Keratinocyte (primary cell): ENCODE measurements at regions not wholly inside any gene's neighbourhood (a gene's known extent, or its start where the extent isn't known, plus 50 kb on each side); places are given as distances from the start of the nearest gene placed in this dataset.

Source experiments
- DNase-seq: peaks from one replicate; pipeline ENCODE4 v3.0.0-alpha.2; 2011; ENCODE audit warnings: low read depth, missing footprints, low spot score
- FAIRE-seq: peaks from 2 replicates; lab custom pipeline; 2011; peaks lifted over from hg19 to GRCh38; lab: Jason Lieb, UNC
- H2AFZ ChIP-seq: 2 replicates; pipeline ENCODE4 v1.6.0; 2012; ENCODE audit warnings: low read length, control low read depth, inconsistent platforms; ENCODE audit not compliant: control insufficient read depth
- H3K27ac ChIP-seq: 2 replicates; pipeline ENCODE4 v1.5.1; 2011; ENCODE audit warnings: low read length; ENCODE audit not compliant: control insufficient read depth, insufficient read depth
- H3K27me3 ChIP-seq: 3 replicates; pipeline ENCODE4 v1.6.0; 2011; ENCODE audit warnings: low read length; ENCODE audit not compliant: control insufficient read depth, insufficient read depth; ENCODE audit errors: extremely low read depth
- H3K36me3 ChIP-seq, 2 experiments: 2 replicates in 1 of 2; 3 replicates in 1 of 2; pipeline ENCODE4 v1.5.1; 2011; ENCODE audit warnings: low read length in 2 of 2, mild to moderate bottlenecking in 1 of 2; ENCODE audit not compliant: control insufficient read depth in 2 of 2, insufficient read depth in 2 of 2; ENCODE audit errors: extremely low read depth in 1 of 2
- H3K4me1 ChIP-seq: 3 replicates; pipeline ENCODE4 v1.5.1; 2011; ENCODE audit warnings: low read length; ENCODE audit not compliant: control insufficient read depth, insufficient read depth; ENCODE audit errors: extremely low read depth
- H3K4me2 ChIP-seq: 3 replicates; pipeline ENCODE4 v1.6.0; 2011; ENCODE audit warnings: low read depth, low read length; ENCODE audit not compliant: control insufficient read depth, insufficient read depth; ENCODE audit errors: extremely low read depth
- H3K4me3 ChIP-seq, 3 experiments: fragments of 200-600 bp in 1 of 3; sonication (generic) in 1 of 3; 2 replicates in 2 of 3; 3 replicates in 1 of 3; pipeline ENCODE4 v1.5.1; 2011 to 2016; ENCODE audit warnings: low read length in 3 of 3, mild to moderate bottlenecking in 3 of 3, control low read depth in 2 of 3, inconsistent platforms in 1 of 3, low read depth in 1 of 3, mixed read lengths in 1 of 3, mixed run types in 1 of 3, moderate library complexity in 1 of 3; ENCODE audit not compliant: control insufficient read depth in 2 of 3, insufficient read depth in 2 of 3; ENCODE audit errors: extremely low read depth in 1 of 3
- H3K79me2 ChIP-seq: 2 replicates; pipeline ENCODE4 v1.6.0; 2012; ENCODE audit warnings: low read length; ENCODE audit not compliant: control insufficient read depth, insufficient read depth
- H3K9ac ChIP-seq: 3 replicates; pipeline ENCODE4 v1.6.0; 2011; ENCODE audit warnings: low read length; ENCODE audit not compliant: control insufficient read depth, insufficient read depth; ENCODE audit errors: extremely low read depth
- H3K9me1 ChIP-seq: 3 replicates; pipeline ENCODE4 v1.6.0; 2011; ENCODE audit warnings: low read length; ENCODE audit not compliant: control insufficient read depth, insufficient read depth; ENCODE audit errors: extremely low read depth
- H3K9me3 ChIP-seq: 2 replicates; pipeline ENCODE4 v1.5.1; 2012; ENCODE audit warnings: low read depth, low read length; ENCODE audit not compliant: control insufficient read depth
- H4K20me1 ChIP-seq: 3 replicates; pipeline ENCODE4 v1.6.0; 2011; ENCODE audit warnings: low read length; ENCODE audit not compliant: control insufficient read depth, insufficient read depth; ENCODE audit errors: extremely low read depth
- CTCF ChIP-seq, 3 experiments: IDR thresholded peaks in 1 of 3; conservative IDR thresholded peaks in 1 of 3; optimal IDR thresholded peaks in 1 of 3; 2 replicates in 2 of 3; 3 replicates in 1 of 3; pipeline versions ENCODE3 to v1.5.1; 2011; ENCODE audit warnings: low read length in 3 of 3, mild to moderate bottlenecking in 3 of 3, moderate library complexity in 2 of 3, control low read depth in 1 of 3, inconsistent platforms in 1 of 3; ENCODE audit not compliant: insufficient read depth in 2 of 3; ENCODE audit errors: extremely low read depth in 1 of 3
- EZH2 ChIP-seq: IDR thresholded peaks from one replicate; pipeline ENCODE4 v1.6.1; 2012; ENCODE audit warnings: inconsistent platforms, mild to moderate bottlenecking, low read length, moderate library complexity
- dilution Hi-C: fragments of 300-500 bp; cut with MboI; formaldehyde crosslinking; loops from one replicate; pipeline ENCODE4 v1.7.0; 2020; ENCODE audit warnings: low sequenced_read_pairs; ENCODE audit not compliant: extremely low pct_ligation_motif_present

GRCh38 chr12:38508246-38508645 lies 191.7 kb downstream of the ALG10B start:
- H3K9me1 ChIP-seq: no peaks in the 10 kb centered on the region
- no peaks in the 10 kb centered on the region for H3K27me3 ChIP-seq
- TF ChIP-seq EZH2 (no peak), CTCF (optimal IDR thresholded peaks at IDR 0.05 in 1 of 3, IDR thresholded peaks at IDR 0.05 in 1 of 3, conservative IDR thresholded peaks at IDR 0.05 in 1 of 3; ENCODE audit: extremely low read depth in 1 of 3, insufficient read depth in 2 of 3, low read length in 3 of 3) (no peak)
- H4K20me1 ChIP-seq: no peaks in the 10 kb centered on the region
- no peak overlapping the region for H3K9ac ChIP-seq
- no peak overlapping the region for H3K4me2 ChIP-seq
- FAIRE-seq (no peak), DNase-seq (no peak)
- H3K27ac ChIP-seq: no peak overlapping the region
- H2AFZ ChIP-seq: no peak overlapping the region
- no peak overlapping the region for H3K4me3 ChIP-seq
- dilution Hi-C loops: no loop called here
- no peaks in the 10 kb centered on the region for H3K79me2 ChIP-seq
- H3K4me1 ChIP-seq: no peaks in the 10 kb centered on the region
- no peaks in the 10 kb centered on the region for H3K36me3 ChIP-seq
- H3K9me3 ChIP-seq: no peaks in the 10 kb centered on the region

- no peak overlapping the region for H3K9ac ChIP-seq
- H3K4me1 ChIP-seq: no peaks in the 10 kb centered on the region
- FAIRE-seq (no peak), DNase-seq (no peak)
- no peaks in the 10 kb centered on the region for H3K36me3 ChIP-seq
- H3K4me2 ChIP-seq: no peak overlapping the region
- TF ChIP-seq CTCF (optimal IDR thresholded peaks at IDR 0.05 in 1 of 3, IDR thresholded peaks at IDR 0.05 in 1 of 3, conservative IDR thresholded peaks at IDR 0.05 in 1 of 3; ENCODE audit: extremely low read depth in 1 of 3, insufficient read depth in 2 of 3, low read length in 3 of 3) (no peak), EZH2 (no peak)
- no peak overlapping the region for H3K4me3 ChIP-seq
- no peaks in the 10 kb centered on the region for H3K27me3 ChIP-seq
- no peak overlapping the region for H2AFZ ChIP-seq
- H3K9me3 ChIP-seq: no peaks in the 10 kb centered on the region
- H3K27ac ChIP-seq: no peak overlapping the region
- no peaks in the 10 kb centered on the region for H3K9me1 ChIP-seq
- dilution Hi-C loops: no loop called here
- no peaks in the 10 kb centered on the region for H3K79me2 ChIP-seq
- no peaks in the 10 kb centered on the region for H4K20me1 ChIP-seq
Measured at GRCh38 chr12:38515912-38516311, 199.3 kb downstream of the ALG10B start.
